GM23338 (cell line): ENCODE measurements at regions not wholly inside any gene's neighbourhood (a gene's known extent, or its start where the extent isn't known, plus 50 kb on each side); places are given as distances from the start of the nearest gene placed in this dataset.

ENCODE experiments used
- CREB1 ChIP-seq: fragments of 250-450 bp; sonication (Bioruptor Pico); IDR thresholded peaks from 2 replicates; pipeline ENCODE4 v1.5.0; 2020; ENCODE audit warnings: low read depth, mild to moderate bottlenecking, moderate library complexity
- CTCF ChIP-seq, 2 experiments: fragments of 200-600 bp in 1 of 2; sonication (generic) in 1 of 2; conservative IDR thresholded peaks; 2 replicates each; pipeline versions ENCODE4 v1.5.1 to v1.6.1; 2016 to 2017; ENCODE audit warnings: antibody characterized with exemption in 2 of 2, low read depth in 2 of 2, mild to moderate bottlenecking in 2 of 2, moderate library complexity in 1 of 2
- ETS1 ChIP-seq: IDR thresholded peaks from 2 replicates; pipeline ENCODE4 v1.6.1; 2016; ENCODE audit warnings: antibody characterized with exemption
- EZH2 ChIP-seq: fragments of 200-600 bp; sonication (generic); IDR thresholded peaks from one replicate; pipeline ENCODE4 v1.8.0; 2017; ENCODE audit warnings: antibody characterized with exemption, mild to moderate bottlenecking, low read depth; ENCODE audit not compliant: unreplicated experiment
- EZH2phosphoT487 ChIP-seq: fragments of 200-600 bp; sonication (generic); IDR thresholded peaks from one replicate; pipeline ENCODE4 v1.8.1; 2018; ENCODE audit warnings: antibody characterized with exemption; ENCODE audit not compliant: unreplicated experiment
- JUNB ChIP-seq: IDR thresholded peaks from one replicate; pipeline ENCODE4 v1.6.1; 2016; ENCODE audit warnings: antibody characterized with exemption; ENCODE audit not compliant: unreplicated experiment
- POLR2AphosphoS5 ChIP-seq: IDR thresholded peaks from 2 replicates; pipeline ENCODE4 v1.6.1; 2016; ENCODE audit warnings: antibody characterized with exemption, low read depth
- REST ChIP-seq: IDR thresholded peaks from one replicate; pipeline ENCODE4 v1.6.1; 2018; ENCODE audit warnings: antibody characterized with exemption; ENCODE audit not compliant: unreplicated experiment
- STAT1 ChIP-seq: IDR thresholded peaks from one replicate; pipeline ENCODE4 v1.6.1; 2016; ENCODE audit warnings: antibody characterized with exemption; ENCODE audit not compliant: unreplicated experiment
- ZNF331 ChIP-seq: fragments of 250-450 bp; sonication (Bioruptor Pico); IDR thresholded peaks from 2 replicates; pipeline ENCODE4 v1.5.0; 2020; ENCODE audit warnings: low read depth, mild to moderate bottlenecking, moderate library complexity
- ZNF462 ChIP-seq: fragments of 250-450 bp; sonication (Bioruptor Pico); IDR thresholded peaks from 2 replicates; pipeline ENCODE4 v1.5.0; 2020; ENCODE audit warnings: mild to moderate bottlenecking, moderate library complexity

GRCh38 chr13:60869941-60870613 lies 473.1 kb downstream of the TDRD3 start:
- no peak for TF ChIP-seq REST
- TF ChIP-seq CTCF (conservative IDR thresholded peaks at IDR 0.05; ENCODE audit: low read depth in 2 of 2): no peak
- TF ChIP-seq POLR2AphosphoS5: no peak
- TF ChIP-seq EZH2: no peak
- TF ChIP-seq STAT1: no peak
- no peak for TF ChIP-seq EZH2phosphoT487
- no peak for TF ChIP-seq ETS1
- TF ChIP-seq CREB1 (CRISPR knock-in tag): no peak
- TF ChIP-seq ZNF331 (CRISPR knock-in tag): no peak
- no peak for TF ChIP-seq ZNF462
- TF ChIP-seq JUNB: no peak
